Gastrocnemius medialis (tissue), 4 donors: ENCODE measurements at regions not wholly inside any gene's neighbourhood (a gene's known extent, or its start where the extent isn't known, plus 50 kb on each side); places are given as distances from the start of the nearest gene placed in this dataset.
"Not testable (repeated sequence)": the region's sequence is repeated elsewhere in the genome, so short reads cannot be mapped to it uniquely, and the experiment has no call there.

ENCODE experiments used
- POLR2A ChIP-seq, 2 donors: fragments of 450-650 bp; IDR thresholded peaks; one replicate each; pipeline ENCODE4 v1.6.1; 2017; ENCODE audit warnings: antibody characterized with exemption in 2 of 2, mild to moderate bottlenecking in 2 of 2, moderate library complexity in 2 of 2
- TF ChIP-seq, protein P1 (sequence below), 5 experiments: fragments of 450-650 bp in 3 of 5; fragments of 200-600 bp in 2 of 5; sonication (generic) in 2 of 5; IDR thresholded peaks in 4 of 5; conservative IDR thresholded peaks in 1 of 5; 1 replicate in 4 of 5; 2 replicates in 1 of 5; pipeline ENCODE4 v1.5.1; 2016 to 2019; ENCODE audit warnings: antibody characterized with exemption in 5 of 5, mild to moderate bottlenecking in 3 of 5, moderate library complexity in 3 of 5

DNA sequence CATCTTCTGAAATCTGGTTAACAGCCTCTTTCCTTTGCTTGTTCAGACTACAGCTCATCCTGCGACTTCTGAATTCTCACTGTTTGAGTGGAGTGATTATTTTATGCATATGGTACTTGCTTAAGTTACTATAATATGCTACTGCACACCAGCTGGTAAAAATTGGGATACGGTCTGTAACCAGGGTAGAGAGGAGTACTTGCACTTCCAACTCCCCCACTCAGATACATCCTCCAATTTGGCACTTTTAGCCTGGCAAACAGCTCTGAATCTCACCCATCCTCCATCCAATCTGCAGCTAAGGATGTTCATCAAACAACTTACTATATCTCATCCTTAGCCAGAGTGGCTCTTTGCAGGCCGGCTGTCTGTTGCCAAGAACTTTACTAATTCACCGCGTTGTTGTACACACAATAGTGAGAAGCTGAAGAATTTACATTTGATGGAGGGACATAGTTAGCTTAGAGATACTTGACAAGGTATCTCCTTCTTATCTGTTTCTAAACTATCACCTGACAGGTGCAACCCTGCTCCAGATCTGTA lies 1323.6 kb upstream of the ALCAM start:
- TF ChIP-seq, protein P1, sequence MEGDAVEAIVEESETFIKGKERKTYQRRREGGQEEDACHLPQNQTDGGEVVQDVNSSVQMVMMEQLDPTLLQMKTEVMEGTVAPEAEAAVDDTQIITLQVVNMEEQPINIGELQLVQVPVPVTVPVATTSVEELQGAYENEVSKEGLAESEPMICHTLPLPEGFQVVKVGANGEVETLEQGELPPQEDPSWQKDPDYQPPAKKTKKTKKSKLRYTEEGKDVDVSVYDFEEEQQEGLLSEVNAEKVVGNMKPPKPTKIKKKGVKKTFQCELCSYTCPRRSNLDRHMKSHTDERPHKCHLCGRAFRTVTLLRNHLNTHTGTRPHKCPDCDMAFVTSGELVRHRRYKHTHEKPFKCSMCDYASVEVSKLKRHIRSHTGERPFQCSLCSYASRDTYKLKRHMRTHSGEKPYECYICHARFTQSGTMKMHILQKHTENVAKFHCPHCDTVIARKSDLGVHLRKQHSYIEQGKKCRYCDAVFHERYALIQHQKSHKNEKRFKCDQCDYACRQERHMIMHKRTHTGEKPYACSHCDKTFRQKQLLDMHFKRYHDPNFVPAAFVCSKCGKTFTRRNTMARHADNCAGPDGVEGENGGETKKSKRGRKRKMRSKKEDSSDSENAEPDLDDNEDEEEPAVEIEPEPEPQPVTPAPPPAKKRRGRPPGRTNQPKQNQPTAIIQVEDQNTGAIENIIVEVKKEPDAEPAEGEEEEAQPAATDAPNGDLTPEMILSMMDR (IDR thresholded peaks at IDR 0.05 in 4 of 5, conservative IDR thresholded peaks at IDR 0.05 in 1 of 5) = not testable (repeated sequence)
- not testable (repeated sequence) for TF ChIP-seq POLR2A (IDR thresholded peaks at IDR 0.05)
